Activated T-cell treated with anti-CD3 and anti-CD28 coated beads for 24 hours (primary cell): ENCODE measurements at regions not wholly inside any gene's neighbourhood (a gene's known extent, or its start where the extent isn't known, plus 50 kb on each side); places are given as distances from the start of the nearest gene placed in this dataset.

ENCODE experiments used
- DNase-seq: peaks from one replicate; pipeline ENCODE4 v3.0.0-alpha.2; 2020; ENCODE audit warnings: low read depth

- DNase-seq = no peak
Observed at GRCh38 chr10:110355141-110355831, 50.6 kb upstream of the SMNDC1 start.

- no peak for DNase-seq
Observed at GRCh38 chr10:110355922-110356627, 51.4 kb upstream of the SMNDC1 start.

DNA sequence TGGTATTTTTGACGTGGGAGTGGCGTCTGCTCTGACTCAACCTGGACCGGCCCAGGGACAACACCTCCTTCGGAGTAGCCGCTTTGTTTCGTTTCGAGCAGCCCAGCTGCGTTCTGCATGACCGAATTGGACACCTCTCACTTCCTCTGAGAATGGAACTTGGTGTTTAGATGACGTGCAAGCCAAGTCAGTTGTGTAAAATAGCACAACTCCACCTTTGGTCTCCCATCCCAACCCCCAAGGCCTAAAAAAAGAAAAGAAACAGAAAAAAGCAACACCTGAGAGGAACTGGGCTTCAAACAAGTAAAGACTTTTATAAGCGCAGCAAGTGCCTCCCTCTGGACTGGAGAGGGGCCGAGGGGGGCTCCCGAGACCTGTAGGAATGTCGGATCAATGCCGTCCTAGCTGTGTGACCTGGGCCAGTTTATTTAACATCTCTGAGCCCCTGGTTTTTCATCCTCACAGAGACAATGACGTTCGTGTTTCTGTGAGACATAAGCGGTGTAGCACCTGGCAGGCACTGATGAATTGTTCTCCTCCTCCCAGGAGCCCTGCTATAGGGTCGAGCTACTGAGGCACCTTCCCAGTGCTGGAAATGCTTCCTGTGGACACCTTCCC is 52.0 kb upstream of the SMNDC1 start:
- DNase-seq = peak; percentile 48

- DNase-seq = peak; percentile 54
Observed at GRCh38 chr10:110357252-110357780, 52.6 kb upstream of the SMNDC1 start.

- DNase-seq = no peak
Observed at GRCh38 chr10:110357871-110358270, 53.2 kb upstream of the SMNDC1 start.

DNA sequence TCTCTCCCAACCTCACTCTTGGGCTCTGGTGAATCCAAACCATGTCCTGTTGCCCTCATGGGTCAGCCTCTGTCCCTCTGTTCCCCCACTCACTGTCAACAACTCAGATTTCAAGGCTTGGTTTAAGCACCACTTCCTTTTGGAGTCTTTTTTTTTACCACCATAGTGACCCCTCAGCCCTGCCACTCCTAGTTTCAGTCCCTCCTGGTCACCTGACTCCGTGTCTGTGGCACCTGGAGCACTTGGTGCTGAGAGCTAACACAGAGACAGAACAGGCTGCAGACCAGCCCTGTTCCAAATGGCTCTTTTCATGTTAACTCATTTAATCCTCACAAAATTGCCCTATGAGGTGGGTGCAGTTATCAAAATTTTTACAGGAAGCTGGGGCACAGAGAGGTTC is 53.6 kb upstream of the SMNDC1 start:
- DNase-seq = no peak

GRCh38 chr10:110358869-110359629 is 54.3 kb upstream of the SMNDC1 start:
- DNase-seq = no peak

DNA sequence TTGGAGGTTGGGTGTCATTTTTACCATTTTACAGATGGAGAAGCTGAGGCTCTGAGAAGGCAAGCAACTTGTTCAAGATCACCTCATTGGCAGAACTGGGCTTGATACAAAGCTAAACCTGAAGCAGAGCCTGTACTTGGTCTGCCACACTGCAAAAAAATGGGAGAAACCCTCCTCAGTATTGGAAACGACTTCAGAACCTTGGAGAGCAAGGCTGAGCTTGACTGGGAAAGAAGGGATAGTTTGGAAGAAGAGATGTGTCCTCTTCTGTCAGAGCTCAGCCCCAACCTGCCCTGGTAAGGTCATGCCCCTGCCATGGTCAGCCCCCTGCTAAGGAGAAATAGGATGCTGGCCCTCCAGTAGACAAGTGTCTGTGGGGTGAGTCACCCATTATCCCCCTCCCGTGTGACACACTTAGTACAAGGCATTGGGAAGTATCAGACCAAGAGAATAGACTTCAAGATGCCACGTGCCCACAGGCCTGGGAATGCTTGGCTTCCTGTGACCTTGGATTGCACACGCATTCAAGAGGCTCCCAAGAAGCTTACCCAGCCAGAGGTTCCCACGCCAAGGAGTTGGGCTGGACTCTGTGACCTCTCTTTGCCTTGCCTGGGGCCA is 56.2 kb upstream of the SMNDC1 start:
- no peak for DNase-seq

DNA sequence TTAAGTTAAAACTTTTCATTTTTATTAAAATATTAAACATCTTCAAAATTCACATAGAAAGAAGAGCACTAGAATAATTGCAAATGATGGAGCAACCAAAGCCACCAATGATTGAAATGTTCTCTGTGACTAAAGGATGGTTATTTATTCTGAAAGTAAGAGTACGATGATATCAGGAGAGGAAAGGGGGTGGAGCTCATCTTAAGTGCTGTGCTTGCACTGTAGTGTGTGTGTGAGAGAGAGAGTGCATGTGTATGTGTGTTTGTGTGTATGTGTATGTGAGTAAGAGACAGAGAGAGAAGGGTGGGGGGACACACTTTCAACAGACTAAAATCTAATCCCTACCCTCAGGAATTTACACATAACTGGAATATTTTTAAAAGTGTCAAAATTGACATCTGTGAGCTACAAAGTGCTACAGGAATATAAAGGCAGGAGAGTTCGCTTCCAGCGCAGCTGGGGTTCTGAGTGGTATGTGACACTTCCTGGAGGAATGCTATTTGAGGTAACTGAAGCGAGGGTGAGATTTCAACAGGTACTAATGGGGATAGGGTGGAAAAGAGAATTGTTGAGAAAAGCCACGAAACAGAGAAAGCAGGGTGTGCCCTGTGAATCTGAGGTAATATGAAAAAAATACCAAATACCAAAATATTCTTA is 57.2 kb upstream of the SMNDC1 start:
- DNase-seq = no peak

DNA sequence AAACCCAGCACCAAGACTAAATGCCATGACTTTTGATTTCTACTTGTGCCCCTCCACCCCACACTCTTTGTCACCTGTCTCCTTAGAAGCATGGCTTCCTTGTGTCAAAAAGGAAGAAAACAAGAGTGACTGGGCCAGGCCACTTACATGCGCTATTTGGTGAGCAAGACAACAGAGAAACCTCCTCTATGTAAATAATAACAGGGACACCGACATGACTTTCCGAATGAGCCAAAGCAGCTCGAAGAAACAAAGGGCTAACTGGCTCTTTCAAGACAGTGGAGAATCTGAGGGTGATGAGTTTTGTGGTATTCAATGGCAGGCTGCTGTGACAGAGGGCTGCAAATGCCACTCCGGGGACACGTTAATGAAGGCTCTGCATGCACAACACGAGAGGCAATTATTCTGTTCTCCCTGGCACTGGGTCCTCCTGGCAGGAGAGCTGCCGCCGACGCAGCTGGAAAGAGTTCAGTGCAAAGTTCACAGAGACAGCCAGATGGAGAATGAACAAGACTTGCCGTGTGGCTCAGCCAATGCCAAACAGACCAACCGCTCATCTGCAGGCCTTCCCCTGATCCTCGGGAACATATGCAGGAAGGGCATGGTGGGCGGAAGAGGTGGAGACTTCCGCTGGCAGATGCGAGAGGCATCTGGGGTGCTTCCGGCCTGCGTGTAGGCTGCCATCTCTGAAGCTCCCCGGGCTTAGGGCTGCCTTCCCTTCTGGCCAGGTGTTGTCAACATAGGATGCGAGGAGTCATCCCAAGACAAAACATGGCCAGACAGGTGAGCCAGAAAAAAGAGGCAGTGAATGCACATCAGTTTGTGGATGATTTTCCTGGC is 59.1 kb upstream of the SMNDC1 start:
- DNase-seq = no peak

- DNase-seq = peak; percentile 48
Observed at GRCh38 chr10:110364531-110364937, 59.8 kb upstream of the SMNDC1 start.

DNA sequence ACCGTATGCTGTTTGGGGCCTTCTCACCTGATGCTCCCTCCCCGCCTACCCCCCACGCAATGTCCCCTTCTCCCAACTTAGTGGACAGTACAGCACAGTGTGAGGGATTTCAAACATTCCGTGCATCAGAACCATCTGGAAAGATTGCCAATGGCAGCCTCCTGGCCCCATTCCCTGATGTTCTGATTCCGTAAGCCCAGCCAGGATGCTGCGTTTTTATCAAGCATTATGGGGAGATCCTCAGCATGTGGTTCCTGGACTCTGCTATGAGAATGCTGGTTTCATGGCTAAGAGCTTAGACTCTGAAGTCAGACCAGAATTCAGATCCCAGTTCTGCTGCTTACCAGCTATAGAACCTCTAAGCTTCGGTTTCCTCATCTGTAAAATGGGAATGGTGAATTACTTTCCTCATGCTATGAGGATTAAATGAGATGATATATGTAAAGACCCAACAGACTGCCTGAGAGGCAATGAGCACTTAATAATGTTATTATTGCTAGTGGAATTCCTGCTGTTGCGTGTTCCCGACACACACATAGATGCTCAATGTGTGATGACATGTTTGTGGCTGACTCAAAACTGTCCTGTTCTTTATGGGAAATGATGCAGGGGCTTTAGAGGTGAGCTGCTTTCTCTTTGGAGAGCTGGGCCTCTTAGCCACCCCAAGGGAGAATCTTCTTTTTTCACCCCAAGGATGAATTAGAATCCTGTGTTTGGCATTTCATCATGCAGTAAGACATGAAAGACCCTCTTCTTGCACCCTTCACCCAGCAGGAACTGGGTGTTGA is 60.8 kb upstream of the SMNDC1 start:
- DNase-seq = no peak

DNA sequence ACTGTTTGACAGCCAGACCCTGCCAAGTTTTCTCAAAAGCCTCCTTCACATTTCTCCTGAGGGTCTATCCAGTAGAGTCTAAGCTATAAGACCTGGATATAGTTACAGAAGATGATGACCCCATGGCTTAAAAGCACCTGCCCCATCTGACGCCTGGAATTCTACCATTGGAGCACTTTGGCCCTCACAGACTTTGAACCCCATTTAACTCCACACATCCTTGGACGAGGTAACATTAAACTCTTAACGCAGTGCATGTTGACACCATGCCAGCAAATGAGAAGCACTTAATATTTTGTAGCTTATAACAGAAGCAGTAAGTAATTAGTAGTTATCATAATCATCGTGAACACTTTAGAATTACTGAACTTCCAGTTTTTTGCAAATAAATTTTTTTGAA is 61.9 kb upstream of the SMNDC1 start:
- no peak for DNase-seq

DNA sequence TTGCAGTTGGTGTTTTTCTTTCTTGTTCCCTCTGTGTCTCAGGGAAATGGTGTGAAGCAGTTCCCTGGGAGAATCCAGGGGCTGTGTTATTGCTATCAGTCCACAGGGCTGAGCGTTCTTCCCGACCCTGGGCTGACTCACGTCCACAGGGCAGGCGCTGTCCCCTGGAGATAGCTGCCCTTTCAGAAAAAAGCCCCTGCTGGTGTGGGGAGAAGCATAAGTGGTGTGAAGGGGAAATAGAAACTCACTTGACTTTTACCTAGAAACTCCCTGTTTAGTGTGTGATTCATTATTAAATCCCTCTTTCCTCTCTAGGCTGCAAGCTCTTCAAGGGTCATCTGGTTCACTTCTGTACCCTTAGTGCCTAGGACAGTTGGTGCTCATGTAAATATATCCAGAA is 63.3 kb upstream of the SMNDC1 start:
- no peak for DNase-seq

DNA sequence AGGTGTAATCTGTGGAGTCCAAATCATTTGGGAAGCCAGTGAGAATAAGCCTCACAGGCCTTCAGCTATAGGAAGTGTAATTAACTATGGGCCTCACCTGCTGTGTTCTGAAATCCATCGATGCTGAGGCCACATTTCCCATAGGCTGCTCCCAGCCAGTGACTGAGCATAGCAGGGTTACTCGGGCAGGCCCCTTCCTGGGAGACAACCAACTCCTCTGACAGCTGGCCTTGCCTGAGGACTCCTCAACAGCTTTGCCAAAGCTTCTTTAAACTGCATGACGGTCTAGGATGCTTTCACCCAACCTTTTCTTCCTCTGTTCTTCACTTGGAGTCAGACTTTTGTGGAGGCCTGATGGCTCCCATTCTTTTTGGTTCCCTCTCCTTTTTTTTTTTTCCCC is 63.8 kb upstream of the SMNDC1 start:
- DNase-seq = no peak

DNA sequence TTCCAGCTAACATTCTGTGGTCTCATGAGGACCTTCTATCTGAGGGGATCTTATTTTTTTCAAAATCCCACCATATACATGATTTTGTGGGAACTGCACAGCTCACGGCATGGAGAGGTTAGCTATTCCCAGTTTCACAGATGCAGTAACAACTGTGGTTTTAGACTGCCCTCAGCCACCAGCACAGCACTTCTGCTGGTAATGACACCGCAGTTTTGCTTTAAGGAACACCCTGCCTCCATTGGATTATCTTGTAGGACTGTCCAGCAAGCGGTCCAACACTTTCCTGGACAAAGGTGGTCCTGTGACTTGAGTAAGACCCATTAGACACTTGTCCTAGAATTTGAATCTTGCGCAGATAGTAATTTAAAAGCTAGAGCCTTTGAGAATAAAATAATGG is 65.3 kb upstream of the SMNDC1 start:
- no peak for DNase-seq

DNA sequence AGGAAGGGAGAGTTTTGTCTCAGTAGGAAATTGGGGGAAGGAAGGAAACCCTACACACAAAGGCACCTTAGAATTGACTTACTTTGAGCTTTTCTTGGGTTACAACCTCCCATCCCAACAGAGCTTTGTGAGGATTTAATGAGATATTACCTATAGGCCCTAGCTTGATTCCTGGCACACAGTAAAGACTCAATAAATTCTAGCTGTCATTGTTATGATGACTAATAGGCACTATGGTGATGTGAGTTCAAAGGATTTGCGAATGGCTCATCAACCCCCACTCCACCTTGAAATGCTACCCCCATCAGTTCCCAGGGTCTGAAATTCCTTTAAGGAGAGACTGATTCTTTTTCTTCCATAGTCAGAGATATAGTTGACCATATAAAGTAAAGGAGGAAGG is 67.9 kb upstream of the SMNDC1 start:
- DNase-seq = no peak

DNA sequence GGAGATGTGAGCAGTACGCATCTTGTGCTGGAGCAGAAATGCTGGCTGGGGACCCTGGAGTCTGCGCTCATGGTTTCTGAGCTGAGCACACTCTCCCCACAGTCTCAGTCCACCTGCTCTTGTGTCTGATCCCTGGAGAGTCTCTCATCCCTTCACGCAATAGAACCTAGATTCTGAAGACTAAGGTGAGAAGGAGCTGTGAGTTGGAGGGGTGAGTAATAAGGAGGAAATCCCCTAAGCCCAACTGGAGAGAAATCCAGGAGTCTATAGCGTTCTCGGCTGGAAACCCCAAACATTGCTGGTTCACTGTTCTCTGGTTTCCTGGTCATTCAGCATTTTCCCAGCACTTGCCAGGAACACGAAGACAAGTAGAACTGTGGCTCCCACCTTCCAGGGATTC is 68.3 kb upstream of the SMNDC1 start:
- DNase-seq = no peak

DNA sequence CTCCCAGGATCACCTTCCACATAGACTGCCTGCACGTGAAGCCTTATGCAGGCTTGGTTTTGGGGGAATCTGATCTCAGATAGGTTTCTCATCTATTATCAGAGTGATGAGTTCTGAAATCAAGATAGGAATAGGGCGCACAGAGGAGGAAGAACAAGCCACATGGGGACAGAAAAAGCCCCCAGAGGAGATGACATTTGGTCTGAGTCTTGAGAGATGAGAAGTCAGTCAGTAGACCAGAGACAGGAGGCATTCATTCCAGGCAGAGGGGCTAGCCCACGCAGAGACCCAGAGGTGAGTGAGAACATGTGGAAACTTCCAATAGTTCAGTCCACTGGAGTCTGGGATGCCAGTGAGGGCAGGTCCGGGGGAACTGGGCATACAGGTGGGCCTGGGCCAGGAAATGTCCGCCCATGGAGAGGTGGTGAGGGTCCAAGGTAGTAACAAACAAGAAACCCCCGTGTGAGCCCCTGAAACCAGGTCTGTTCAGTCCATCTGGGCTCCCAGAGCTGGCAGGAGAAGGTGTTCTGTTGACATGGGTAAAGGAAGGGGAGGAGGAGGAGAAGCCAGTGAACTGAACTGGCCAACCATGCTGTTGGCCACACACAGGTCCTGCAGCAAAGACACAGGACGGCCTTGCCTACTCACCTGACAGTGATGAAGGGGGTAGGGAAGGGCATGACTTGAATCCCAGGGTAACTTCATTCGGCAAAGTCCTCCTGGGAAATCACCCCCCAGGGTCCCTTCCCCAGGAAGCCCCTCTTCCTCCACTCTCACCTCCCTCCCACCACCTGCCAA is 69.3 kb upstream of the SMNDC1 start:
- DNase-seq = no peak
